GM23338 (cell line): ENCODE measurements at regions not wholly inside any gene's neighbourhood (a gene's known extent, or its start where the extent isn't known, plus 50 kb on each side); places are given as distances from the start of the nearest gene placed in this dataset.

Experiments
- ATAC-seq: fragments of 200-7000 bp; cut with Tn5 transposase; 3 replicates; pipeline ENCODE4 v1.9.1; 2020
- DNase-seq: peaks from one replicate; pipeline ENCODE4 v3.0.0-alpha.2; 2015; ENCODE audit warnings: low spot score
- H2AFZ ChIP-seq: fragments of 200-600 bp; sonication (generic); 2 replicates; pipeline ENCODE4 v1.8.0; 2016; ENCODE audit warnings: antibody characterized with exemption, mild to moderate bottlenecking, moderate library complexity
- H3F3A ChIP-seq: fragments of 200-600 bp; sonication (generic); replicated peaks from 2 replicates; pipeline ENCODE4 v1.8.0; 2017; ENCODE audit warnings: antibody characterized with exemption, mixed run types, low read depth
- H3K27ac ChIP-seq: fragments of 200-600 bp; sonication (generic); 2 replicates; pipeline ENCODE4 v1.6.1; 2016; ENCODE audit warnings: low read depth
- H3K27me3 ChIP-seq: fragments of 200-600 bp; sonication (generic); 2 replicates; pipeline ENCODE4 v1.8.0; 2016; ENCODE audit warnings: mild to moderate bottlenecking, mixed run types, moderate library complexity; ENCODE audit not compliant: insufficient read depth
- H3K36me3 ChIP-seq: fragments of 200-600 bp; sonication (generic); 2 replicates; pipeline ENCODE4 v1.8.0; 2016; ENCODE audit warnings: mild to moderate bottlenecking; ENCODE audit not compliant: insufficient read depth
- H3K4me1 ChIP-seq: fragments of 200-600 bp; sonication (generic); 2 replicates; pipeline ENCODE4 v1.8.0; 2016; ENCODE audit warnings: mild to moderate bottlenecking, moderate library complexity; ENCODE audit not compliant: insufficient read depth
- H3K4me2 ChIP-seq: fragments of 200-600 bp; sonication (generic); 2 replicates; pipeline ENCODE4 v1.7.1; 2017; ENCODE audit warnings: mixed run types
- H3K4me3 ChIP-seq: fragments of 200-600 bp; sonication (generic); 2 replicates; pipeline ENCODE4 v1.6.1; 2016; ENCODE audit warnings: mixed run types
- H3K79me2 ChIP-seq: fragments of 200-600 bp; sonication (generic); replicated peaks from 2 replicates; pipeline ENCODE4 v1.8.0; 2017; ENCODE audit warnings: mild to moderate bottlenecking; ENCODE audit not compliant: insufficient read depth
- H3K9me2 ChIP-seq: fragments of 200-600 bp; sonication (generic); 2 replicates; pipeline ENCODE4 v1.8.0; 2017; ENCODE audit not compliant: insufficient read depth
- H4K20me1 ChIP-seq: fragments of 200-600 bp; sonication (generic); replicated peaks from 2 replicates; pipeline ENCODE4 v1.8.0; 2017; ENCODE audit warnings: mild to moderate bottlenecking; ENCODE audit not compliant: insufficient read depth
- H3K27ac Mint-ChIP-seq: 2 replicates; pipeline ENCODE4 v1.8.0; 2020; ENCODE audit warnings: inconsistent platforms, mild to moderate bottlenecking, moderate library complexity, mixed read lengths
- H3K27me3 Mint-ChIP-seq: 3 replicates; pipeline ENCODE4 v1.8.0; 2022; ENCODE audit warnings: low read depth, mild to moderate bottlenecking, moderate library complexity, mixed read lengths, inconsistent platforms; ENCODE audit not compliant: insufficient read depth, poor library complexity
- H3K36me3 Mint-ChIP-seq: 3 replicates; pipeline ENCODE4 v1.8.0; 2021; ENCODE audit warnings: low read depth, mild to moderate bottlenecking, inconsistent platforms, moderate library complexity, mixed read lengths
- H3K4me1 Mint-ChIP-seq: 3 replicates; pipeline ENCODE4 v1.8.0; 2020; ENCODE audit warnings: mild to moderate bottlenecking, inconsistent platforms, mixed read lengths
- H3K4me3 Mint-ChIP-seq: 3 replicates; pipeline ENCODE4 v1.8.0; 2021; ENCODE audit warnings: moderate library complexity, mild to moderate bottlenecking, inconsistent platforms, mixed read lengths
- H3K9me3 Mint-ChIP-seq: 3 replicates; pipeline ENCODE4 v1.8.0; 2020; ENCODE audit warnings: moderate library complexity, mild to moderate bottlenecking, inconsistent platforms, mixed read lengths
- EZH2phosphoT487 ChIP-seq: fragments of 200-600 bp; sonication (generic); IDR thresholded peaks from one replicate; pipeline ENCODE4 v1.8.1; 2018; ENCODE audit warnings: antibody characterized with exemption; ENCODE audit not compliant: unreplicated experiment
- JUNB ChIP-seq: IDR thresholded peaks from one replicate; pipeline ENCODE4 v1.6.1; 2016; ENCODE audit warnings: antibody characterized with exemption; ENCODE audit not compliant: unreplicated experiment
- POLR2AphosphoS5 ChIP-seq: IDR thresholded peaks from 2 replicates; pipeline ENCODE4 v1.6.1; 2016; ENCODE audit warnings: antibody characterized with exemption, low read depth
- STAT1 ChIP-seq: IDR thresholded peaks from one replicate; pipeline ENCODE4 v1.6.1; 2016; ENCODE audit warnings: antibody characterized with exemption; ENCODE audit not compliant: unreplicated experiment
- ZNF114 ChIP-seq: fragments of 250-450 bp; sonication (Bioruptor Pico); IDR thresholded peaks from 2 replicates; pipeline ENCODE4 v1.5.0; 2020; ENCODE audit warnings: mild to moderate bottlenecking, moderate library complexity
- ZNF462 ChIP-seq: fragments of 250-450 bp; sonication (Bioruptor Pico); IDR thresholded peaks from 2 replicates; pipeline ENCODE4 v1.5.0; 2020; ENCODE audit warnings: mild to moderate bottlenecking, moderate library complexity
- TF ChIP-seq, protein P1 (sequence below): IDR thresholded peaks from one replicate; pipeline ENCODE4 v1.6.1; 2018; ENCODE audit warnings: antibody characterized with exemption; ENCODE audit not compliant: unreplicated experiment
- TF ChIP-seq, protein P2 (sequence below): IDR thresholded peaks from 2 replicates; pipeline ENCODE4 v1.6.1; 2016; ENCODE audit warnings: antibody characterized with exemption

DNA sequence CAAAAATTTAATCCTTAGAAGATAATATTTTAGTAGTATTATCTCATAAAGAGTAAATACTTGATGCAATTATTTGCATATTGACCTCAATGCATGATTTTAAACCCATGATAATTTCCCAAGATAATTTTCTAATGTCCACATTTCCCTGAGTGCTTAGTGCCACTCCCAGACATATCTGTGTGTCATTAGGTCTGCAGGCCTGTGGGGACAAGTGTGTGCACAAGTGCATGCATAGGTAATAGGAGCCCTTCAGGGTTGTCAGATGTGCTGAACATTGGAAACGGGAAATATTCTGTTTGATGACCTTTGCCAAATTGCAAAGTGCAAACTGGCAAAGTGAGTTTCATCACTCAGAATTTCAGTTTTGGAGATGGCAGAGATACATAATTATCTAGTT lies 369.9 kb downstream of the KLF5 start:
- no peaks in the 10 kb centered on the region for H3K27me3 ChIP-seq
- no peak for DNase-seq
- H3F3A ChIP-seq = no peaks in the 10 kb centered on the region
- ATAC-seq = no peak
- H3K27ac ChIP-seq = no peak overlapping the region
- no peaks in the 10 kb centered on the region for H4K20me1 ChIP-seq
- Mint-ChIP-seq H3K4me3 (no peak overlapping the region), H3K4me1 (no peaks in the 10 kb centered on the region), H3K27ac (no peak overlapping the region), H3K27me3 (no peaks in the 10 kb centered on the region), H3K9me3 (no peaks in the 10 kb centered on the region; the same call in 1 of the 3 replicates), H3K36me3 (no peaks in the 10 kb centered on the region)
- H2AFZ ChIP-seq = no peak overlapping the region
- TF ChIP-seq JUNB = no peak
- TF ChIP-seq POLR2AphosphoS5 = no peak
- TF ChIP-seq, protein P1, sequence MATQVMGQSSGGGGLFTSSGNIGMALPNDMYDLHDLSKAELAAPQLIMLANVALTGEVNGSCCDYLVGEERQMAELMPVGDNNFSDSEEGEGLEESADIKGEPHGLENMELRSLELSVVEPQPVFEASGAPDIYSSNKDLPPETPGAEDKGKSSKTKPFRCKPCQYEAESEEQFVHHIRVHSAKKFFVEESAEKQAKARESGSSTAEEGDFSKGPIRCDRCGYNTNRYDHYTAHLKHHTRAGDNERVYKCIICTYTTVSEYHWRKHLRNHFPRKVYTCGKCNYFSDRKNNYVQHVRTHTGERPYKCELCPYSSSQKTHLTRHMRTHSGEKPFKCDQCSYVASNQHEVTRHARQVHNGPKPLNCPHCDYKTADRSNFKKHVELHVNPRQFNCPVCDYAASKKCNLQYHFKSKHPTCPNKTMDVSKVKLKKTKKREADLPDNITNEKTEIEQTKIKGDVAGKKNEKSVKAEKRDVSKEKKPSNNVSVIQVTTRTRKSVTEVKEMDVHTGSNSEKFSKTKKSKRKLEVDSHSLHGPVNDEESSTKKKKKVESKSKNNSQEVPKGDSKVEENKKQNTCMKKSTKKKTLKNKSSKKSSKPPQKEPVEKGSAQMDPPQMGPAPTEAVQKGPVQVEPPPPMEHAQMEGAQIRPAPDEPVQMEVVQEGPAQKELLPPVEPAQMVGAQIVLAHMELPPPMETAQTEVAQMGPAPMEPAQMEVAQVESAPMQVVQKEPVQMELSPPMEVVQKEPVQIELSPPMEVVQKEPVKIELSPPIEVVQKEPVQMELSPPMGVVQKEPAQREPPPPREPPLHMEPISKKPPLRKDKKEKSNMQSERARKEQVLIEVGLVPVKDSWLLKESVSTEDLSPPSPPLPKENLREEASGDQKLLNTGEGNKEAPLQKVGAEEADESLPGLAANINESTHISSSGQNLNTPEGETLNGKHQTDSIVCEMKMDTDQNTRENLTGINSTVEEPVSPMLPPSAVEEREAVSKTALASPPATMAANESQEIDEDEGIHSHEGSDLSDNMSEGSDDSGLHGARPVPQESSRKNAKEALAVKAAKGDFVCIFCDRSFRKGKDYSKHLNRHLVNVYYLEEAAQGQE = no peak
- no peak for TF ChIP-seq STAT1
- TF ChIP-seq, protein P2, sequence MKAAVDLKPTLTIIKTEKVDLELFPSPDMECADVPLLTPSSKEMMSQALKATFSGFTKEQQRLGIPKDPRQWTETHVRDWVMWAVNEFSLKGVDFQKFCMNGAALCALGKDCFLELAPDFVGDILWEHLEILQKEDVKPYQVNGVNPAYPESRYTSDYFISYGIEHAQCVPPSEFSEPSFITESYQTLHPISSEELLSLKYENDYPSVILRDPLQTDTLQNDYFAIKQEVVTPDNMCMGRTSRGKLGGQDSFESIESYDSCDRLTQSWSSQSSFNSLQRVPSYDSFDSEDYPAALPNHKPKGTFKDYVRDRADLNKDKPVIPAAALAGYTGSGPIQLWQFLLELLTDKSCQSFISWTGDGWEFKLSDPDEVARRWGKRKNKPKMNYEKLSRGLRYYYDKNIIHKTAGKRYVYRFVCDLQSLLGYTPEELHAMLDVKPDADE = no peak
- no peaks in the 10 kb centered on the region for H3K36me3 ChIP-seq
- no peaks in the 10 kb centered on the region for H3K79me2 ChIP-seq
- H3K4me3 ChIP-seq = no peak overlapping the region
- H3K4me1 ChIP-seq = no peaks in the 10 kb centered on the region
- H3K4me2 ChIP-seq = no peak overlapping the region
- H3K9me2 ChIP-seq = peaks cover 8% of the 10 kb centered on the region; the same call in 1 of the 2 replicates

- H3K27me3 ChIP-seq = no peaks in the 10 kb centered on the region
- TF ChIP-seq ZNF114 (CRISPR knock-in tag) (no peak), POLR2AphosphoS5 (no peak), EZH2phosphoT487 (no peak), ZNF462 (no peak)
- TF ChIP-seq, protein P2 = no peak
Measured at GRCh38 chr13:73428137-73428536, 369.3 kb downstream of the KLF5 start.

More at GRCh38 chr13:73428137-73428536, 369.3 kb downstream of the KLF5 start:
- H3K9me2 ChIP-seq = peaks cover 5% of the 10 kb centered on the region; the same call in 1 of the 2 replicates
- H3K4me1 ChIP-seq = no peaks in the 10 kb centered on the region
- no peak for ATAC-seq
- no peaks in the 10 kb centered on the region for H3K27me3 Mint-ChIP-seq
- no peak overlapping the region for H3K4me3 Mint-ChIP-seq
- H4K20me1 ChIP-seq = no peaks in the 10 kb centered on the region
- no peaks in the 10 kb centered on the region for H3K79me2 ChIP-seq
- no peaks in the 10 kb centered on the region for H3K36me3 ChIP-seq
- H3K27ac ChIP-seq = no peak overlapping the region
- H3K4me3 ChIP-seq = no peak overlapping the region
- H2AFZ ChIP-seq = no peak overlapping the region
- H3K36me3 Mint-ChIP-seq = no peaks in the 10 kb centered on the region
- H3K27ac Mint-ChIP-seq = no peak overlapping the region
- H3F3A ChIP-seq = no peaks in the 10 kb centered on the region
- no peaks in the 10 kb centered on the region for H3K4me1 Mint-ChIP-seq
- H3K9me3 Mint-ChIP-seq = no peaks in the 10 kb centered on the region; the same call in 1 of the 3 replicates
- DNase-seq = no peak
- H3K4me2 ChIP-seq = no peak overlapping the region
